ENCODE measurements at regions not wholly inside any gene's neighbourhood (a gene's known extent, or its start where the extent isn't known, plus 50 kb on each side); places are given as distances from the start of the nearest gene placed in this dataset.

- TF ChIP-seq CTCF (optimal IDR thresholded peaks at IDR 0.05 in 1 of 3, IDR thresholded peaks at IDR 0.05 in 1 of 3, conservative IDR thresholded peaks at IDR 0.05 in 1 of 3; ENCODE audit: extremely low read depth in 1 of 3, insufficient read depth in 2 of 3, low read length in 3 of 3) (no peak), EZH2 (IDR thresholded peaks at IDR 0.05; ENCODE audit: low read length) (no peak)
Observed at GRCh38 chr1:63051886-63052285, 268.0 kb downstream of the ATG4C start.

Data from keratinocyte (primary cell).